Lower leg skin (tissue), 4 donors: ENCODE measurements at regions not wholly inside any gene's neighbourhood (a gene's known extent, or its start where the extent isn't known, plus 50 kb on each side); places are given as distances from the start of the nearest gene placed in this dataset.

Experiments
- DNase-seq, 2 donors: peaks; one replicate each; pipeline ENCODE4 v3.0.0-alpha.2; 2019; ENCODE audit warnings: low spot score in 2 of 2
- H3K4me3 ChIP-seq: fragments of 200-600 bp; sonication (generic); 2 replicates; pipeline ENCODE4 v1.5.1; 2017; ENCODE audit warnings: mild to moderate bottlenecking, low read depth; ENCODE audit not compliant: poor library complexity, severe bottlenecking
- CTCF ChIP-seq, 3 donors: fragments of 450-650 bp; IDR thresholded peaks; one replicate each; pipeline ENCODE4 v1.5.1; 2016; ENCODE audit warnings: antibody characterized with exemption in 3 of 3, mild to moderate bottlenecking in 3 of 3, moderate library complexity in 2 of 3
- POLR2A ChIP-seq, 2 donors: fragments of 450-650 bp; IDR thresholded peaks; one replicate each; pipeline ENCODE4 v1.6.1; 2016 to 2017; ENCODE audit warnings: antibody characterized with exemption in 2 of 2, mild to moderate bottlenecking in 1 of 2, moderate library complexity in 1 of 2
- WGBS, 2 donors: methylation state at CpG; one replicate each; pipeline ENCODE4 v1.1.5; 2018; 5-methylcytosine and 5-hydroxymethylcytosine counted together
- intact Hi-C: fragments of 100-400 bp; cut with DNase I; formaldehyde crosslinking; loops from one replicate; pipeline ENCODE4 v1.15.0; 2023; ENCODE audit warnings: low total_unique reads

GRCh38 chr10:108696792-108697477 is 1226.4 kb downstream of the XPNPEP1 start:
- 80% methylated on average over 4 of the region's 4 CpGs for WGBS, 2 donors
- TF ChIP-seq POLR2A (IDR thresholded peaks at IDR 0.05) (no peak), CTCF (IDR thresholded peaks at IDR 0.05) (no peak)
- no peak overlapping the region for H3K4me3 ChIP-seq
- no peak for DNase-seq
- intact Hi-C loops, result no loop called here

- DNase-seq, result no peak
- TF ChIP-seq CTCF (IDR thresholded peaks at IDR 0.05), result no peak
- no peak for TF ChIP-seq POLR2A (IDR thresholded peaks at IDR 0.05)
- WGBS, 2 donors, result 58 to 74% methylated on average over 1 of the region's 1 CpG
- no peak overlapping the region for H3K4me3 ChIP-seq
- intact Hi-C loops, result no loop called here
Observed at GRCh38 chr10:108691126-108691525, 1232.2 kb downstream of the XPNPEP1 start.

- 90 to 91% methylated on average over 6 of the region's 6 CpGs for WGBS, 2 donors
- TF ChIP-seq POLR2A (IDR thresholded peaks at IDR 0.05) (no peak), CTCF (IDR thresholded peaks at IDR 0.05) (no peak)
- H3K4me3 ChIP-seq, result no peak overlapping the region
- intact Hi-C loops, result no loop called here
- DNase-seq, result no peak
Observed at GRCh38 chr10:108690530-108690929, 1232.8 kb downstream of the XPNPEP1 start.

- H3K4me3 ChIP-seq, result no peak overlapping the region
- intact Hi-C loops, result no loop called here
- DNase-seq, result no peak
- TF ChIP-seq CTCF (IDR thresholded peaks at IDR 0.05), result no peak
Observed at GRCh38 chr10:108689891-108690290, 1233.4 kb downstream of the XPNPEP1 start.

GRCh38 chr10:108688314-108688713 is 1235.0 kb downstream of the XPNPEP1 start:
- DNase-seq, result no peak
- intact Hi-C loops, result no loop called here
- WGBS, 2 donors, result 82 to 84% methylated on average over 2 of the region's 2 CpGs
- H3K4me3 ChIP-seq, result no peak overlapping the region
- TF ChIP-seq CTCF (IDR thresholded peaks at IDR 0.05) (no peak), POLR2A (IDR thresholded peaks at IDR 0.05) (no peak)
